Keratinocyte (primary cell): ENCODE measurements at regions not wholly inside any gene's neighbourhood (a gene's known extent, or its start where the extent isn't known, plus 50 kb on each side); places are given as distances from the start of the nearest gene placed in this dataset.
"Not testable (repeated sequence)": the region's sequence is repeated elsewhere in the genome, so short reads cannot be mapped to it uniquely, and the experiment has no call there.

Experiments used
- DNase-seq: peaks from one replicate; pipeline ENCODE4 v3.0.0-alpha.2; 2011; ENCODE audit warnings: low read depth, missing footprints, low spot score
- FAIRE-seq: peaks from 2 replicates; lab custom pipeline; 2011; peaks lifted over from hg19 to GRCh38; lab: Jason Lieb, UNC
- H2AFZ ChIP-seq: 2 replicates; pipeline ENCODE4 v1.6.0; 2012; ENCODE audit warnings: low read length, control low read depth, inconsistent platforms; ENCODE audit not compliant: control insufficient read depth
- H3K27ac ChIP-seq: 2 replicates; pipeline ENCODE4 v1.5.1; 2011; ENCODE audit warnings: low read length; ENCODE audit not compliant: control insufficient read depth, insufficient read depth
- H3K27me3 ChIP-seq: 3 replicates; pipeline ENCODE4 v1.6.0; 2011; ENCODE audit warnings: low read length; ENCODE audit not compliant: control insufficient read depth, insufficient read depth; ENCODE audit errors: extremely low read depth
- H3K36me3 ChIP-seq, 2 experiments: 2 replicates in 1 of 2; 3 replicates in 1 of 2; pipeline ENCODE4 v1.5.1; 2011; ENCODE audit warnings: low read length in 2 of 2, mild to moderate bottlenecking in 1 of 2; ENCODE audit not compliant: control insufficient read depth in 2 of 2, insufficient read depth in 2 of 2; ENCODE audit errors: extremely low read depth in 1 of 2
- H3K4me1 ChIP-seq: 3 replicates; pipeline ENCODE4 v1.5.1; 2011; ENCODE audit warnings: low read length; ENCODE audit not compliant: control insufficient read depth, insufficient read depth; ENCODE audit errors: extremely low read depth
- H3K4me2 ChIP-seq: 3 replicates; pipeline ENCODE4 v1.6.0; 2011; ENCODE audit warnings: low read depth, low read length; ENCODE audit not compliant: control insufficient read depth, insufficient read depth; ENCODE audit errors: extremely low read depth
- H3K4me3 ChIP-seq, 3 experiments: fragments of 200-600 bp in 1 of 3; sonication (generic) in 1 of 3; 2 replicates in 2 of 3; 3 replicates in 1 of 3; pipeline ENCODE4 v1.5.1; 2011 to 2016; ENCODE audit warnings: low read length in 3 of 3, mild to moderate bottlenecking in 3 of 3, control low read depth in 2 of 3, inconsistent platforms in 1 of 3, low read depth in 1 of 3, mixed read lengths in 1 of 3, mixed run types in 1 of 3, moderate library complexity in 1 of 3; ENCODE audit not compliant: control insufficient read depth in 2 of 3, insufficient read depth in 2 of 3; ENCODE audit errors: extremely low read depth in 1 of 3
- H3K79me2 ChIP-seq: 2 replicates; pipeline ENCODE4 v1.6.0; 2012; ENCODE audit warnings: low read length; ENCODE audit not compliant: control insufficient read depth, insufficient read depth
- H3K9ac ChIP-seq: 3 replicates; pipeline ENCODE4 v1.6.0; 2011; ENCODE audit warnings: low read length; ENCODE audit not compliant: control insufficient read depth, insufficient read depth; ENCODE audit errors: extremely low read depth
- H3K9me1 ChIP-seq: 3 replicates; pipeline ENCODE4 v1.6.0; 2011; ENCODE audit warnings: low read length; ENCODE audit not compliant: control insufficient read depth, insufficient read depth; ENCODE audit errors: extremely low read depth
- H3K9me3 ChIP-seq: 2 replicates; pipeline ENCODE4 v1.5.1; 2012; ENCODE audit warnings: low read depth, low read length; ENCODE audit not compliant: control insufficient read depth
- H4K20me1 ChIP-seq: 3 replicates; pipeline ENCODE4 v1.6.0; 2011; ENCODE audit warnings: low read length; ENCODE audit not compliant: control insufficient read depth, insufficient read depth; ENCODE audit errors: extremely low read depth
- EZH2 ChIP-seq: IDR thresholded peaks from one replicate; pipeline ENCODE4 v1.6.1; 2012; ENCODE audit warnings: inconsistent platforms, mild to moderate bottlenecking, low read length, moderate library complexity
- dilution Hi-C: fragments of 300-500 bp; cut with MboI; formaldehyde crosslinking; loops from one replicate; pipeline ENCODE4 v1.7.0; 2020; ENCODE audit warnings: low sequenced_read_pairs; ENCODE audit not compliant: extremely low pct_ligation_motif_present
- TF ChIP-seq, protein P1 (sequence below), 3 experiments: IDR thresholded peaks in 1 of 3; conservative IDR thresholded peaks in 1 of 3; optimal IDR thresholded peaks in 1 of 3; 2 replicates in 2 of 3; 3 replicates in 1 of 3; pipeline versions ENCODE3 to v1.5.1; 2011; ENCODE audit warnings: low read length in 3 of 3, mild to moderate bottlenecking in 3 of 3, moderate library complexity in 2 of 3, control low read depth in 1 of 3, inconsistent platforms in 1 of 3; ENCODE audit not compliant: insufficient read depth in 2 of 3; ENCODE audit errors: extremely low read depth in 1 of 3

DNA sequence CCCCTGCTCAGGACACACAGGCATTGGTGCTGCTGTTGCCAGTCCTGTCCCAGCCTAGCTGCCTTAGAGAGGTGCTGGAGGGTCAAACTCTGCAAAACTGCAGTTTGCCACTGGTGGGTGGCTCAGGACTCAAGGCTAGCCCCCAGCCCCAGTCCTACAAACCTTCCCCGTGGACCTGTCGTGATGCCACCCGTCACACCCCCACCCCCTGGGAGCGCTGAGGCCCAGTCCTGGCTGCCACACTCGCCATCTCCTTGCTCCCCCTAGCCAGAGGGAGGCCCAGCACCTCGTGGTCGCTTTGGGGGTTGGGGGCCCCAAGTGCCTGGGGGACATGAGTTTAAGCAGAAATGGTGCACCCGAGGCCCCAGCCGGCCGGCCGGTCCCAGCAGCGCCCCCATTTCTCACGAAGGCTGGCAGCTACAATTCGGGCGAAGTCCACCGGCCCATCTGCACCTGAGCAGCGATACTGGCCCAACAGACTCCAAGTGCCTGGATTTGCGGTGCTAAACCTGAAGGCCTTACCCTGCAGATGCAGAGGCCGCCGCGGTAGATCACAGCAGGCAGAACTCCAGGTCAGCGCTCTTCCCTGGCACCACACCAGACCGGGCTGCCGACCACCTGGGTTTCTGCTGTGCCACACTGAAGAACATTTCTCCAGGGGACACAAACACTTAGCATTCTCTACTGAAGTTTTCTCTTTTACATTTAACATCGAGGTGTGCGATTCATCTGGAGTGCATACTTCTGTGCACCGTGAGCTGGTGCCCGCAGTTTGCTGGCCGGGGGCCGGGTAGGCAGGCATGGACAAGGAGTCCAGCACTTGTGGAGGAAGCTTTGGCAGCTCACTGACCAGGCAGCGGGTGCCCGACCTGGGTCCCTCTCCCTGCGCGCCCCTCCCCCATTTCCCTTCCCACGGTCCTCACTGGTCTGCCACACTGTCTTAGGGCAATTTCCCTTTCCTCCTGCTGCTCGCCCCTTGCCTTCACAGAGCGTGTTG, 130.0 kb downstream of the KCNJ12 start:
- DNase-seq (no peak), FAIRE-seq (no peak)
- no peak overlapping the region for H3K4me2 ChIP-seq

DNA sequence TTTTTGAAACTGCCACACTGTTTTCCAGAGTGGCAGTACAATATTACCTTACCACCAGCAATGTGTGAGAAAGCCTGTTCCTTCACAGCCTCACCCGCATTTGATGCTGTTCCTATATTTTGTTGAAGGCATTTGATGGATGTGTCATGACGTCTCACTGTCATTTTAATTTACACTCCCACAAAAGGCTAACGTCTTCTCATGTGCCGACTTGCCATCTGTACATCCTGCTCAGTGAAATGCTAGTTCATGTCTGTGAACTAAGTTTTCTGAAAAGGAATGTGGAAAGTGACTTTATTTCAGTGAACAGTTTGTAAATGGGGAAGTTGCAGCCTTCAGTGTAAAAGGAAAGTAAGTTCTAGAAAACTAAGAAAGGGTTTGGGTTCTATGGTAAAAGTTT, 131.6 kb downstream of the KCNJ12 start:
- DNase-seq, dilution Hi-C loops: not testable (repeated sequence)
- H3K4me2 ChIP-seq = peak overlapping the region; percentile 48

More for the DNA sequence above, 130.0 kb downstream of the KCNJ12 start:
- Histone ChIP-seq H3K79me2 (no peaks in the 10 kb centered on the region), H3K27me3 (peaks cover under 1% of the 10 kb centered on the region), H3K9ac (no peak overlapping the region), H3K4me3 (no peak overlapping the region), H3K36me3 (no peaks in the 10 kb centered on the region), H3K9me3 (no peaks in the 10 kb centered on the region), H4K20me1 (no peaks in the 10 kb centered on the region), H3K9me1 (no peaks in the 10 kb centered on the region), H2AFZ (no peak overlapping the region), H3K4me1 (no peaks in the 10 kb centered on the region), H3K27ac (no peak overlapping the region)
- dilution Hi-C loops = no loop called here
- TF ChIP-seq EZH2 = no peak
- TF ChIP-seq, protein P1, sequence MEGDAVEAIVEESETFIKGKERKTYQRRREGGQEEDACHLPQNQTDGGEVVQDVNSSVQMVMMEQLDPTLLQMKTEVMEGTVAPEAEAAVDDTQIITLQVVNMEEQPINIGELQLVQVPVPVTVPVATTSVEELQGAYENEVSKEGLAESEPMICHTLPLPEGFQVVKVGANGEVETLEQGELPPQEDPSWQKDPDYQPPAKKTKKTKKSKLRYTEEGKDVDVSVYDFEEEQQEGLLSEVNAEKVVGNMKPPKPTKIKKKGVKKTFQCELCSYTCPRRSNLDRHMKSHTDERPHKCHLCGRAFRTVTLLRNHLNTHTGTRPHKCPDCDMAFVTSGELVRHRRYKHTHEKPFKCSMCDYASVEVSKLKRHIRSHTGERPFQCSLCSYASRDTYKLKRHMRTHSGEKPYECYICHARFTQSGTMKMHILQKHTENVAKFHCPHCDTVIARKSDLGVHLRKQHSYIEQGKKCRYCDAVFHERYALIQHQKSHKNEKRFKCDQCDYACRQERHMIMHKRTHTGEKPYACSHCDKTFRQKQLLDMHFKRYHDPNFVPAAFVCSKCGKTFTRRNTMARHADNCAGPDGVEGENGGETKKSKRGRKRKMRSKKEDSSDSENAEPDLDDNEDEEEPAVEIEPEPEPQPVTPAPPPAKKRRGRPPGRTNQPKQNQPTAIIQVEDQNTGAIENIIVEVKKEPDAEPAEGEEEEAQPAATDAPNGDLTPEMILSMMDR (optimal IDR thresholded peaks at IDR 0.05 in 1 of 3, IDR thresholded peaks at IDR 0.05 in 1 of 3, conservative IDR thresholded peaks at IDR 0.05 in 1 of 3; ENCODE audit: extremely low read depth in 1 of 3, insufficient read depth in 2 of 3, low read length in 3 of 3) = no peak

More for the DNA sequence above, 131.6 kb downstream of the KCNJ12 start:
- H3K36me3 ChIP-seq, H3K27me3 ChIP-seq, H3K9ac ChIP-seq, H3K9me1 ChIP-seq, H3K4me3 ChIP-seq, H3K27ac ChIP-seq, H3K9me3 ChIP-seq, H4K20me1 ChIP-seq, H3K4me1 ChIP-seq, H3K79me2 ChIP-seq: not testable (repeated sequence)
- FAIRE-seq = peak; percentile 84
- H2AFZ ChIP-seq = peak overlapping the region; percentile 9
